PC-9 (cell line): ENCODE measurements at regions not wholly inside any gene's neighbourhood (a gene's known extent, or its start where the extent isn't known, plus 50 kb on each side); places are given as distances from the start of the nearest gene placed in this dataset.

Experiments
- CTCF ChIP-seq: fragments of 200-600 bp; sonication (generic); conservative IDR thresholded peaks from 2 replicates; pipeline ENCODE4 v1.6.1; 2017; ENCODE audit warnings: mixed run types, antibody characterized with exemption, mild to moderate bottlenecking, moderate library complexity
- EZH2 ChIP-seq: fragments of 200-600 bp; sonication (generic); IDR thresholded peaks from 2 replicates; pipeline ENCODE4 v1.8.0; 2017; ENCODE audit warnings: antibody characterized with exemption, low read depth

- no peak for TF ChIP-seq CTCF
- TF ChIP-seq EZH2: no peak
Observed at GRCh38 chr12:27906127-27906500, 66.4 kb downstream of the PTHLH start.
